HG03095 (cell line): ENCODE measurements at regions not wholly inside any gene's neighbourhood (a gene's known extent, or its start where the extent isn't known, plus 50 kb on each side); places are given as distances from the start of the nearest gene placed in this dataset.
A peak's percentile ranks its signal among the peaks of the same experiment; 100 is the strongest.
"Not testable (repeated sequence)": the region's sequence is repeated elsewhere in the genome, so short reads cannot be mapped to it uniquely, and the experiment has no call there.

Experiments used
- ATAC-seq: cut with Tn5 transposase; IDR thresholded peaks from one replicate; pipeline ENCODE4 v1.9.1; 2021; ENCODE audit warnings: moderate library complexity; ENCODE audit not compliant: unreplicated experiment

DNA sequence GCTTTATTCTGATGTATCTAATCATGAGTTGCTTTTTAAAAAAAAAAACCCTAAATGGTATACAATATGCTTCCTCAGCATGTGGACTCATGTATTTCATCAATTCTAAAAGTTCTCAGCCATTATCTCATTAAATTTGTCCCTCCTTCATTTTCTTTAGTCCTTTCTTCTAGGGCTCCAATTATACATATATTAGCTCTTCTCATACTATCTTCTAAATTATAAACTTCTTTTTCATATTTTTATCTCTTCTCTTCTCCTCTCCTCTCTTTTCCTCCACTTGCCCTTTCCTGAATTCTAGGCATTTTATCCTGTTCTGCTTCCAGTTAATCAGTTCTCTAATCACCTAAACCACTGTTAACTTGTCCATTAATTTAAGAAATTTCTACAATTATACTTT is 55.0 kb upstream of the IL33 start:
- ATAC-seq, result no peak

DNA sequence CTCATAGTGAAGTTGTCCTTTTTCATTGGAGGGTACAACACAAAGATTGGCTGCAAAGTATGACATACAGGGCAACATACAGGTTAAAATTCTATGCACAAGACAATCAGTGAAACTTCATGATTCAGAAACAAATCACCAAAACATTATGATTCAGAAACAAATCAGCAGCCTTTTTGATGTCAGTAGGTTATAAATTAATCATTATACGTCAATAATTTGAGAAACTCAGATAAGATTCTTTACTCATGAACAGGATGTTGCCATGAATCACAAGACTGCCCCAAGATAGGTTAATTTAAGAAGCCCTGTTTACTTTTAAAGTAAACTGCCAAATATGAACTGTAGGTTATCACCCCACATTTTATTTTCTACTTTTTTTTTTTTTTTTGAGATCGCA is 62.2 kb upstream of the IL33 start:
- no peak for ATAC-seq

DNA sequence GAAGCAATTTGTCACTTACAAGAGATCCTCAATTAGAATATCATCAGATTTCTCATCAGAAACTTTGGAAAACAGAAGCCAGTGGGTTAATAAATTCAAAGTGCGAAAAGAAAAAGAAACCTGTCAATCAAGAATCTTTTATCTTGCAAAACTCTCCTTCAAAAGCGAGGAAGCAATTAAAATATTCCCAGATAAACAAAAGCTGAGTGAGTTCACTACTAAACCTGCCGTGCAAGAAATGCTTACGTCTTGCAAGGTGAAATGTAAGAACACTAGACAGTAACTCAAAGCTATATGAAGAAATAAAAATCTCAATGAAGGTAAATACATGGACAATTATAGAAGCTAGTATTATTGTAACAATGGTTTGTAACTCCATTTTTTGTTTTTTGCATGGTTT is 62.8 kb upstream of the IL33 start:
- no peak for ATAC-seq

DNA sequence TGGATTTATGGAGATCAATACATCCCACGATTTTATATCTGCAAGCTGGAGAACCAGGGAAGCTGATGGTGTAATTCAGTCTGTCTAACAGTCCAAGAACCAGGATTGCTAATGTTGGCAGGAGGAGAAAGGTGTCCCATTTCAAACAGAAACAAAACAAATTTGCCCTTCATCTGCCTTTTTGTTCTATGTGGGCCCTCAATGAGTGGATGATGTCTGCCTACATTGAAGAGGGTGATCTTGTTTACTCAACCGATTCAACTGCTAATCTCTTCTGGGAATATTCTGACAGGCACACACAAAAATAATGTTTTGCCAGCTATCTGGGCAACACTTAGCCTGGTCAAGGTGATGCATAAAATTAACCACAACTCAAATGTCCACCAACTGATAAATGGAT is 65.1 kb upstream of the IL33 start:
- no peak for ATAC-seq

DNA sequence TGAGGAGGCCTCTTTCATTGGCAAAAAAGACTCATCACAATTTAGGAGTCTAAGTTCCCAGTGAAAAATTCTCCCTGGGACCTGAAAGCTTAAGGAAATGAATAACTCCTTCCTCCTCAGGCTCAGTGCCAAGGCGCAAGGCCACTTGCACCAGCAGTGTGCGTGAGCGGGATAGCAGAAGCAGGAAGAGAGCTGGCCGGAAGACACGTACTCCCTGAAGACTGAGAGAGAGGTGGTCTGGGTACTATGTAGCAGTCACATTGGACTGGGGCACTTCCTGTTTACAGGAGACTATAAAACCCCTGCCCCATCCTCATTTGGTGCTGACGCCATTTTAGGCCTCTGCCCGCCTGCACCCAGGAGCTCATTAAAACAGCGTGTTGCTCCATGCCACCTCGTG is 66.3 kb upstream of the IL33 start:
- no peak for ATAC-seq

DNA sequence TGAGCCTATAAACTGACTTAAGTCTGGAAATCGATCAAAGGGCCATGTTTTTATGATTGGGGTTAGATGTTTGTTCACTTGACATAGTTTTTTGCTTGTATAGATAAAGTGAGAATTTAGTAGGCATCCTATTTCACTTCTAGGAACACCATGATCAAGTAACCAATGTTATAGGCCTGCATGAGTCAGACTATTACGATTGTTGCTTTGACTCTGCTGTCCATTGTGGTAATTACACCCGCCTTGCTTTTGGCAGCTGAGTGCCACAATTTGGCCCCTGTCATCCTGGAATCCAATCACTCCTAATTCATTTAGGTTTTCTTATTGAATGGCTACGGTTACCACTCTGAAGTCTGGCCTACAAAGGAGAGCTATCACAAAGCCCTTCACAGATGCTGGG is 67.8 kb upstream of the IL33 start:
- ATAC-seq, result no peak

DNA sequence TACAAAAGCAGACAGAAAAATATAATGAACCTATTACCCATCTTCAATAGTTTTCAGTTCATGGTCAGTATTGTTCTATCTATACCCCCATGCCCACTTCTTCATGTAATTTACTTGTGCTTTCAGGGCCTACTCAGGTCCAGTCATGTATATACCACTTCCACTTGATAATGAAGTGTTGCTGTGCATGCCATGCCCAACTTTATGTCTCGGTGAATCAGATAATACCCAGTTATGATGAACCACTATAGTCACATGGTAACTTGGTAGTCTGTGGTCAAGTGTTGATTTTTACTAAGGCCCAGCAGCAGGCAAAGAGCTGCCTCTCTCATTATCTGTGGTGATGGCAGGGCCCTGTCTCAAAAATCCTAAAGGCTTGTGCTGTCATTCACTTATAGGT is 70.7 kb upstream of the IL33 start:
- ATAC-seq, result no peak

DNA sequence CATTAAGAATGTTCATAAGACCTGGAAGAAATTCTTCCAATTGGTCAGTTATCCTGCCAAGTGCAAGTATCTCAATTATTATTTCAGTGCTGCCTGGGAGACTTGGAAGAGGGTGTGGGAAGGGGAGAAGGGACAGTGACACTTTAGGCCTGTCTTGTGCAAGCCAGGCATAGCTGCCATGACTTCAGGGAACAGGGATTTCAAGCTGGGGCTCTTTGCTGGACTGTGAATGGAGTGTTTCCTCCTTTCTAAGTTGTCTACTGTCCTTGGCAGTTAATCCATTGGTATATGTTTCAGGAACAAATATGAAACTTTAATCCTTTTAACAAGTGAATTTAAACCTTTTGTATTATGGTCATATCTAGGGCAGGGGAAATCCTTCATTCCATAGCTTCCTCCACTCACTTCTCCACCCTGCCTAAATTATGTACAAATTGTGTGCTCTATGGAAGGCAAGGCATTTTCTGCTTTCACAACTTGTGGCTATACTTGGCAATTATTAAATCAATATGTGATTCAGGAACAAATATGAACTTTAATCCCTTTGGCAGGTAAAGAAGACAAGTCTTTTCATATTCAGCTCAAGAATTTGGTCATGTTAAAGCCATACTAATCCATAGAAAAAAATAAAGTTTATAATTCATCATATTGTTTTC is 72.7 kb upstream of the IL33 start:
- no peak for ATAC-seq

DNA sequence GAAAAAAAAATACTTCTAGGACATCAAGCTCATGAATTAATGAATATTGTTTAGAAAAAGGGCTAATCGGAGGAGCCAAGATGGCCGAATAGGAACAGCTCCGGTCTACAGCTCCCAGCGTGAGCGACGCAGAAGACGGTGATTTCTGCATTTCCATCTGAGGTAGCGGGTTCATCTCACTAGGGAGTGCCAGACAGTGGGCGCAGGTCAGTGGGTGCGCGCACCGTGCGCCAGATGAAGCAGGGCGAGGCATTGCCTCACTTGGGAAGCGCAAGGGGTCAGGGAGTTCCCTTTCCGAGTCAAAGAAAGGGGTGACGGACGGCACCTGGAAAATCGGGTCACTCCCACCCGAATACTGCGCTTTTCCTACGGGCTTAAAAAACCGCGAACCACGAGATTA is 79.8 kb upstream of the IL33 start:
- ATAC-seq, result not testable (repeated sequence)

DNA sequence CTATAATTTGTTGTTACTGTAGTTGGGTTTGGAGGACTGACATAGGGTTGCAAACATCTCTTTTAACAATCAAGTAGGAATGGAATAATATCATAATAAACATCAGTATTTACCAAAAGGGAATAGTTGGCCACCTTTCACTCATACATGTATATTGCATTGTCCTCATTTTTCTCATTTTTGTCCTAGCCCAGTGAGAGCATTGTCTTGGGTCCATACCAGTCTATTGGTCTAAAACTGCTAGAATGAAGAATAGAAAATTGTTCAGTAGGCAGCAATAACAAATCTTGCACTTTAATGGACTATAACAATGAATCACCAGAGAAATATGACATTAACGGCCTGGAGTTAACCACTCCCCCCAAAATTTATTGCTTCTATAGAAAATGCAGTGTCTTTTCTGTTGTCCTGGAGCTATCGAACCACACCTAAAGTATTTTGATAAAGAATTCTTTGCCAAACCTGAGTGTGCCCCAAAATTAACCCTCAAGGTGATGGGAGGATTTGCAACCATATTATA is 80.9 kb upstream of the IL33 start:
- no peak for ATAC-seq

DNA sequence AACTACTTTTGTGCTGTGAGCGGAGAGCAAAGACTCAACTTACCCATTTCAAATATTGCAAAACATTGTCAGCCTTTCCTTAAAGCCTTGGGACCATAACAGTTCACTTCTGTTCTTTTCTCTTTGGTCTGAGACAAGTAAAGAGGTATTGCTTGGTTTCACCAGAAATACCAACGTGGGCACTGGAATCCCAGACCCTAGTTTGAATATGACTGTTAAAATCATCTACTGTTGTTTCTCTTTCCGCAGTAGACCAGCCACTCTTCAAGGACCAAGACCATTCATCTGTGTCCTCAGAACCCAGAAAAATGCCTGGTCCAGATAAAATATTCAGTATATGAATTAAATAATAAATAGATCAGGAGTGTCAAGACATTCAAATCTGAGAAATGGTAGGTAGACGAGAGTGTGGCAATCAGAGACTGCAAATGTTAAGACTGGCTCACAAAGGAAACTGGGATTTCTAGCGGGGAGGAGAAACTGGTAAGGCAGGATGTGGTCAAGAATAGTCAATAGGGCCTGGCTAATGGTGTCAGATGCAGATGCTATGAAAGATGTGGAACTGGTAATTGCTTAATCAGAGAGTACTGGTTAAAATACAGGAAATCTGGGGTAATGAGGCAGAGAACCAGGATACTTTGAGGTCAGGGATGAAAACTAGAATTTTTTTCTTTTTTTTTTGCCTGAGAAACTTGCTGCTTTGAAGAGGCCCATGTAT is 82.1 kb upstream of the IL33 start:
- peak; percentile 87 for ATAC-seq

DNA sequence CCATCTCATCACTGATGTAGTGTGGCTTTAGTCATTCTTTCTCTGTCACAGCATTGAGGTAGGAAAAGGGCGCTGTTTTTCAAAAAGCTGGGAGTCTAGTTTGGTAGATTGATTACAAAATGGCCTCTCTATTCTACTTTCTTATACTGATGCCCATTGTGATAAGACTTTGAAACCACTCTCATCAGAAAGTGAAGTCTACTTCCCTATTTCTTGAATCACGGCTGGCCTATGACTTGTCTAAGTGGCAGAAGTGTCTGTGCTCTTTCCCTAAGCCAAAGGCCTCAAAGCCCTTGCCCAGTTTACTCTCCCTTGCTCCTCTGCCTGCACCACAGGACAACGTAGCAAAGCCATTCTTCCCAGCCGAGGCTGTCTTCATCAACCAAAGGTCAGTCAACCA is 83.0 kb upstream of the IL33 start:
- ATAC-seq, result no peak

DNA sequence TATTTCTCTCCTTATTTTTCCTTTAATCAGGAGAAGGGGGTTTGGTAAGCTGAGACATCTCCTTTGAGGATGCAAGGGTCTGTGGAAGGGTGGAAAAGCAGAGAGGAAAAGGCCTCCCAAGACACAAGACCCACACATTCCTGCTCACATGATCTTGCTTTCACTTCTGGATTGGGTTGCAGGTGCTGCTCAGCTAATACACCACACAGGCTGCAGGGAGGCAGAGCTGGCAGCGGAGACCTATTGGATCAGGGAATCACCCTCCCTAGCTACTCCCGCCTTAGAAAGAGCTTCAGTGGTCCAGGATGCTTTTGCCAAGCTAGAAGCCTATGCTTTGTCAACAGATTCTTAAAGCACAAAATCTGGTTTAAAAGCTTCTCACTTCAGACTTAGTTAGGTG is 87.6 kb upstream of the IL33 start:
- ATAC-seq, result no peak

DNA sequence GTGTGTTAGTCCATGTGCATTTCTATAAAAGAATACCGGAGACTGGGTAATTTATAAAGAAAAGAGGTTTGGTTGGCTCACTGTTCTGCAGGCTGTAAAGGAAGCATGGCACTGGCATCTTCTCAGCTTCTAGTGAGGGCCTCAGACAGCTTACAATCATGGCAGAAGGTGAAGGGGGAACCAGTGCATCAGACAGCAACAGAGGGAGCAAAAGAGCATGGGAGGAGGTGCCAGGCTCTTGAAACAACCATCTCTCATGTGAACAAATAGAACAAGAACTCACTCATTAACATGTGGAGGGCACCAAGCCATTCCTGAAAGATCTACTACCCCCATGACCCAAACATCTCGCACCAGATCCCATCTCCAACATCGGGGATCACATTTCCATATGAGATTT is 89.2 kb upstream of the IL33 start:
- ATAC-seq, result no peak

DNA sequence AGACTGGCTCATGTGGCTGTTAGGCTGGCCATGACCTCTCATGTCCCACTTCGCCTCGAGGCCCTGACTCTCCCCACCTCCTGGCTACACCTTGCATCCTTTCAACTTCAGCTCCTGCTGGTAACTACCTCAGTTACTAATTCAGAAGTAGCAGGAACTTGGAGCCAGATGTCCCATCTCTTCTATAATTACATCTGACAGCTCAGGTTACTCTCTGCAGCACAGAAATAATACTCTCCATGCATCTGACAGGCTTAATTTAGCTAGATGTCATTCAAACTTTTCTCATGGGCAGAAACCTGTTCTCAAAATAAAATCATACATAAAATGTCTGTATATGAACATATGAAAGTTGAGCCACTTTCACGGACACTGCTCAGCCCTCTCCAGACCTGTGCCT is 92.2 kb upstream of the IL33 start:
- no peak for ATAC-seq

DNA sequence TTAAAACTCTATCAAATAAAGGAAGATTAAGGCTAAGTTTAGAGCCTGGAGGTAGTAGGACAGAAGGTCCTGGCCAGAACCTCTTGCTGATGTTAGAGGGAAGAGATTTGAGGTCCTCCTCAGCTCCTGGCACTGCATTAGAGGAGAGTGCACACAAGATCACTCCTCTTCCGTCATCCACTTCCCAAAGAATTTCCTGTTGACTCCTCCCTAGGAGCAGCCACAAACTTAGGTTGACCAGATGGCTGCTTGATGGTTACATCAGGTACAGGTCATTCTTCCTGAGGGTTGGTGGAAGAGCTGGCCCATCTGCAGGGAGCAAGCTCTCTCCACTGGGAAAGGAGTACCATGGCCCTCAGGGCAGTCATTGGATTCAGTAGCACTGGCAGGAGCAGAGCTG is 93.9 kb upstream of the IL33 start:
- no peak for ATAC-seq

DNA sequence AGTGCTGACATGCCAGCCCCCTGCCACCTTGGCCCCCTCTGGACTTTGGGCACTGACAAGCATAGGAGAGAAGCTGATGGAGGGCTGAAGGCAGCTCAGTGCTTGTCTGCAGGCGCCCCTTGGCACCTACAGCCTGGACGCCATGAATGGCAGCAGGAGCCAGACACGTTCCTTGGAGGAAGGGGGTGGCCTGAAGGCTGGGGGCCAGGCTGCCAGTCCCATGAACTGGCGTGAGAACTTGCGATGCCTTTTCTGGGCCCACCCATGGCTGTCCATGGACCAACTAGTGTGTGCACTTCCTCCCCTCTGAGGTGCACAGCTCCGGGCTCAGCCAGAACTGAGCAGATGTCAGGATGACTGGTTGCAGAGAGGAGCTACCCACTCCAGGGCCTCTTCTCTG is 99.0 kb upstream of the RANBP6 start:
- ATAC-seq, result no peak

DNA sequence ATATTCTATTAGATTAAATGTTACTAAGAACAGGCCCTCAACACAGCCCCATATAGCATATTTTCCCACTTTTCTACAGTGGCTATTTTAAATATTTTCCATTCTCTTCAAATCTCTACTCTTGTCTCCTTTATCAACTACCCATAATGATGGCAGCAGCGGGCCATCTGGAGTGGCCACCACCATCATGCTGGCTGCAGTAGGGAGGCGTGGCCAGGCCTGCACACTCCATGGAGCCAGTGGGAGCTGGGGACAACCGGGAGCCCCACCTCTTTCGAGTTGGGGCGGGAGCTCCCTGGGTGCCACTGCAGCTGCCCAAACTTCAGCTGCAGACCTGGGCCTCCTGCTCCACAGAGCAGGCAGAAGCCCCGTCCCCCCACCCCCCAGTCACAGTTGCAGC is 98.4 kb upstream of the RANBP6 start:
- no peak for ATAC-seq

DNA sequence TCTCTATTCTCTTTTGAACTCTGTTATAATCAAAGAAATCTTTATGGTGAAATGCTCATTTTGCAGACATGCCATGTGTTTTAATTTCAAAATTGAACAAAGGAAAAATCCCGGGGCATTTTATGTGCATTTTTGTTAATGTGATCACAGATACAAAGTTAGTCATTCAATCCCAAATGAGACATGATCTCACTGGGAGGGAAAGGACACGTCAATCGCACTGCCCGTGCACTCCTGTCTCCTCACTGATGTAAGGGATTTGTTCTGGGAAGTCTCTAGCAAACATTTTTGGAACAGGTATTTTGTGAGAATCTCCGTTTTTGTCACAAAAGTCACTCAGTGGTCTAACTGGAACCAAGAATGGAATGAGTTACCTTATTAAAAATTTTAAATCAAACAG is 97.9 kb upstream of the RANBP6 start:
- ATAC-seq, result no peak

DNA sequence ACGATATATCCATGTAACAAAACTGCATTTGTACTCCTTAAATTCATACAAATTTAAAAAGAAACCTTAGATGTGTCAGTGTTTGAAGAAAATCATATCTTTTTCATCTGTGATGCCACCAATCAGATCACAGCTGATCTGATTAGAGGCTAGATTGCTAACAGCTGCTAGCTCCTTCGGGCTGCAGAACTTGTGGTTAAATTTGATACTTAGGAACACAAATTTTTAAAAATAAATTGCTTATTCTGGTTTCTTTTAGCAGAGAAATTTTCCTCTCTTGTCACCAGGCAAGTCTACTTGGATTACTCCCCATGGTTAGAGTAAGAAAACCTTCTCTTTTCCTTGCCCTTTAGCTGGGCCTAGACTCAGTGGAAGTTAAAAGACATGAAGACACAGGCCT is 94.6 kb upstream of the RANBP6 start:
- ATAC-seq, result no peak

DNA sequence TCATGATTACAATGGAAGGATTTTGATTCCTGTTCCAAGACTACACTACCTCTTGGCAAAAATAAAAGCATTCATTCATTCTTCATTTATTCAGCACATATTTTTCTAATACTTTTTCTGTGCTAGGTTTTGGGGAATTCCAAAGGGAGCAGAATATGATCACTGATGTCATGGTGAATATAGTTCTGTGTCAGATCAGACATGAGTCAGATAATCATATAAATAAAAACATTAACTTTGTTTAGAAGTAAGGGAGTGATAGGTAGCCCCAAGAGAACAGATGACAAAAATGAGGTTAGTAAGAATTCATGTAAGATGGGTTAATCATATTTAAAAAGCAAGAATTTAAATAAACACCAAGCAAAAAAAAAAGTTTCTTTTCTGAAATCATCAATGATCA is 94.1 kb upstream of the RANBP6 start:
- ATAC-seq, result no peak

DNA sequence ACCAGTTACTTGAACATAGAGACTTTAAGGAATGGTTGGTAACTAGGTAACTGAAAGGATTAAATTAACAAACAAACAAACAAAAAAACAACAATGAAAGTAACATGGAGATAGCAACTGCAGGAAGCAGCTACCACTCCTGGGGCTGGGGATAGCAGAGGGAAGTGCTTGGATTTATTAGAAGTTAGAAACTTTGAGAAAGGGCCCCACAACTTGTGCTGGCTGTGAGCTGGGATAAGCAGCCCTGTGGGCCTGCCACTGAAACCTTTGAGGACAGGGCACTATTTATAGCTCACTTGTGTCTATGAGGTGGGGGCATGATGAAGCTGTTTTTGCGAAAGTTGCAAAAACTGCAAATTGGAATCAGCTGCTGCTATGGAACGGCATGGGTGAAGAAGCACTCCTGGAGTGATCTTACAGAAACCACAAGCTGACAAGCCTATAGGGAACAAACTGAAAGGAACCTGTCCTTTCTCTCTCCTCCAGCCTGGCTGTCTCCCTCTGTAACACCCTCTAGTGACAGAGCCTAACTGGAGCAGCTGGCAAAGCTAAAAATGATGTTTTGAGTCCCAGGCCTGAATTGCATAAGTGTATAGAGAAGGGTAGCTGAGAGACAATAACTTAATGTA is 91.4 kb upstream of the RANBP6 start:
- no peak for ATAC-seq
